MV-4-11 (cell line): ENCODE measurements at regions not wholly inside any gene's neighbourhood (a gene's known extent, or its start where the extent isn't known, plus 50 kb on each side); places are given as distances from the start of the nearest gene placed in this dataset.

ENCODE experiments used
- DNase-seq: peaks from one replicate; lab custom pipeline; 2025; lab: John Stamatoyannopoulos, UW

DNA sequence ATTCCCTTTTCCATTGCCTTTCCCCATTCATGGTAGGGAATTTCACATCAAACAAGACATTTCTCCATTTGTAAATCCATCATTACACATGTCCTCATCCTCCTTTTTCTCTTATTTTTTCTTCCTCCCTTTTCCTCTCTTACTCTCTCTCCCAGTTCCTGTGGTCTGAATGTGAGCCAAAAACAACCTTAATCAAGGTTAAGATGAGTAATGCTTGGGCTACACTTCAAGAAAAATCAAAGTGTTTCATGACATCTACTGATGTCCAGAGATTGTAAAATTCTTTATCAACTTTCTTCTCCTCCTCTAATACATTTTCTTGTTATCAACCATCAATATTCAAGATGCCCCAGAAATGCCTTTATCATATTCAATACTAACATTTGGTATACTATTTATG lies 172.5 kb upstream of the PRNP start:
- no peak for DNase-seq

DNA sequence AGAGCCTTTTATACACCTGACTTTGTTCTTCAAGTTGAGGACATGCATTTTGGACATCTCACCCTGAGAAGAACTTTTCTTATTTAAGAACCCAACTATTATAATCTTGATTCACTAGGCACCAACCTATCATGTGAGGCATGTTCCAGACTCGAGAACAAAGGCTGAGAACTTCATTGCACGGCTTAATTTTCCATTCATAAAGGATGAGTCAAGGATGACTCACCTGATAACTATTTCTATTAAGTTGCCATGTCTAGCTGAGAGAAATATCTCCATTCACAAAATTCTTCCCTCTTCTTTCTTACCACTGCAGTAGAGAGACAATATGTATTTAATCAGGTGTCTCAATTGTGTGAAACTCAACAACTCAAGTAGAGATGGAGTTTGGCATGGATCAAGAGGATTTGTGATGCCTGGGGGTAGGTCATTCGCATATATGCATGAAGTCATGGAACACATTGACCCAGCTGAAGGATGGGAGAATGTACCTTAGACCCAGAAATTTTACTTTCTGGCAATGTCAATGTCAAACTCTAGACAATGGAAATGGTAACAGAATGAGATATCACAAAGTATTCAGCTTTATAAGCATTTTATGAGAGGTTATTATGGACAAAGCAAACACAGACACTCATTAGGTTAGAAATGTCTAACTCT lies 173.2 kb upstream of the PRNP start:
- DNase-seq = no peak

DNA sequence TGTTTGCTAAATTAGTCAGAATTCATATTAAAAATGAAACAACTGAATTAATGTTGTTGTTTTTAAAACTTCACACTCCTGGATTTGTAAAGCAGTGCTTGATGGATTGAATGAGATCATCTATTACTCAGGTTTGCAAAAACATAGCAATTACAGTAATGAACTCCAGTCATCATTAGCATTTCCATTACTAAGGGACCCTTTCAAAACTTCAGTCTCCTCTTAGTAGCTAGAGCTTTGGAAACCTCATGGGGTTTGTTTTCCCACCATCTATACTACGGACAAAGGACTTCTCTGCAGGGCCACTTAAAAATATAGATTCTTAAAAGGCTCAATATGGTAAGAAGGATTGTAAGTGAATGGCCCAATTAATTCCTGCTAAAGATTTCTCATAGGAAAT lies 174.5 kb upstream of the PRNP start:
- DNase-seq = no peak

DNA sequence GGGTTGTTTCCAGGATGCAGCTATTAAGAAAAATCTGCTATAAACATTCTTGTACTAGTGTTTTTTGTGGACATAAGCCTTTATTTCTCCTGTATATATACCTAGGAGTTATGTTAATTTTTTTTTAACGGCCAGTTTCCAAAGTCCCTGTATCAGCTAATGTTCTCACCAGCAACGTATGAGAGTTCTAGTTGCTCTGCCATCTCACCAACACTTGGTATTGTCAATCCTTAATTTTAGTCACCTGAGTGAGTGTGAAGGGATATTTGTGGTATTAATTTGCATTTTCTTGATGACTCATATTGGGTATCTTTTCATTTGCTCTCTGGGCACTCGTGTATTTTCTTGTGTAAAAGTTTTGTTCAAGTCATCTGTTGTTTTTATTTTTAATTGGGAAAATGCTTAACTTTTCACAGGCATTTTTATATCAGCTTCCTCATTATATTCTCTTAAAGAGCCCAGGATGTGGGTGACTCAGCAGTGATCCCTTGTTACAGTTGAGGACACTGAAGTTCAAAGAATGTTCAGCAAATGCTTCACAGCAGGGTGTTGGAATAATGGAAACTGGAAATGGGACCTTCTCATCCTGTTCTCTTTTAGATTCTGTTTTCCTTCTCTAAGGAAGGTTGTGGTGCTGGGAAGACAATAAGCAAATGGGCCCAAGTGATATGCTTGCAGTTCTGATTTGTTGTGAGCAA lies 176.3 kb upstream of the PRNP start:
- DNase-seq = peak; percentile 29

DNA sequence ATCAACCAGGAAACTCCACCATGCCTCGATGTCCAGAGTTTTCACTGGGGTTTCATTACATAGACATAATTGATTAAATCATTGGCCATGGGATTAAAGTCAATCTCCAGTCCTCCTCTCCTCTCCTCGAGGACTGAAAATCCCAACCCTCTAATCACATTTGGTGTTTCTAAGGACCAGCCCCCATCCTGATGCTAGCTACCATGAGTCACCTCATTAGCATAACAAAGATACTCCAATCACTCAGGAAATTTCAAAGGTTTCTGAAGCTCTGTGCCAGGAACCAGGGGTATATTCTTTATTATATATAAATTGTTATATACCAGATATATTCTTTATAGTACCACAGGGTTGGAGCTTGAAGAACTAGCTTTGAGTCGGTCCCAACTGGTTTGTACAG lies 177.5 kb upstream of the PRNP start:
- no peak for DNase-seq

DNA sequence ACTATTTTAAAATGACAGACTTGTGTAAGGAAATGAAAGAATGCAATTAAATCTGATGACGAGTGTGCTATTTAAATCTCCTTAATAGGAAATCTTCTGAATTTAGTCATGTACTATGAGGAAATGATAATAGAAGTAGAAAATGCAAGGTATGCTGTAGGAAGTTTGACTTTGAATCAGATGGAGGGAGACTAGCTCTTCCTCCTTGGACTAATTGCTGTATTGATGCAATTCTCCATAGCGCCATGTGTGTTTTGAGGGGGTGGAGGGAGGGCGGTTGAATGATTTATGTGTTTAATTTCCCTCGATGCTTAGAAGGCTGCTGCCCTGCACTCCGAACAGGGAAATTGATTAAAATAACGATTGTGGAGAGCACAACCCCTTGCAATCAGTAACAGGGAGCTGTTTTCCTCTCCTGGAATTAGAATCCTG lies 179.0 kb upstream of the PRNP start:
- no peak for DNase-seq

DNA sequence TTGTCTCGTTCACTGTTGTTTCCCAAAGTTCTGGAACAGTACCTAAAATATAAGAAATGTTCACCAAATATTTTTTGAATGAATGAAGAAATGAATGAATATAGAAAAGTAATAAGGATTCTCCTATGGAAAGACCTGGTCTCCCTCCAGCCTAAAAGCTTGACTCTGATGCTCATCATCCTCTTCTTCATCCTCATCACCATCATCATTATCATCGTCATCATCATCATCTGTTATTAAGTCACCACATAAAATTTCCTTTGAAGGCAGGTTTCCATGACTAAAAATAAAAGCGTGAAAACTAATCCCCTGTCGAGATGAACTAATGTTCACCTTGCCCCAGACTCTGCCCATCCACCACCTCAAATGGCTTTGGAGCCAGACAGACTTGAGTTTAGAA lies 181.4 kb upstream of the PRNP start:
- no peak for DNase-seq

DNA sequence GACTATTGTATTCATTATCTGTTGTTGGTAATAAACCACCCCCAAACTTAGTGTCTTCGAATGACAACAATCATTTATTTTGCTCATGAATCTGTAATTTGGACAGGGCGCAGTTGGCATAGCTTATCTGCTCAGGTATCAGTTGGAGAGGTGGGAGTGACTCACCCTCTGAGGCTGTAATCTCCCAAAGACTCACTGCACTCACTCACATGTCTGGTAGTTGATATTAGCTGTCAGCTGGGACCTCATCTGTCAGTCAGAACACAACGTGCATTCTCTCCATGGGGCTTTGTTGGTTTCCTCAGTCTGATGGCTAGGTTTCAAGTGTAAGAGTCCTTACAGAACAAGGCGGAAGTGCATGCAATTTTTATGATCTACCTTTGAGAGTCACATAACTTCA lies 183.5 kb upstream of the PRNP start:
- no peak for DNase-seq

DNA sequence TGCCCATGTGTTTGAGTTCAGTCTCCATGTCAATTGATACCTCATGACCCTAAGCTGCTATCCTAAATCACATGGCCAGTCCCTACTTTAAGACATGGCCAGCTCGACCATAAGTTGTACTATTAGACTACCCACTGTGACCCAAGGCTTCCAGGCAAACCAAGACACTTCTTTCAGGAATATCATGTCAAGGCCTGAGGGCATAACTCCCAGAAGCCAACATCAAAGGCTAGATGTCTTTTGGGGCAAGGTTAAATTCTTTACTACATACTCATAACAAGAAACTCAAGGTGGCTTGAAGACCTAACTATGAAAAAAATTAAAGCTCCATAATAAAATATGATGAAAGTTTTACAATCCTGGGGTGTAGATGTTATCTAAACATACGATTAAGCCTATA lies 192.9 kb upstream of the PRNP start:
- no peak for DNase-seq

DNA sequence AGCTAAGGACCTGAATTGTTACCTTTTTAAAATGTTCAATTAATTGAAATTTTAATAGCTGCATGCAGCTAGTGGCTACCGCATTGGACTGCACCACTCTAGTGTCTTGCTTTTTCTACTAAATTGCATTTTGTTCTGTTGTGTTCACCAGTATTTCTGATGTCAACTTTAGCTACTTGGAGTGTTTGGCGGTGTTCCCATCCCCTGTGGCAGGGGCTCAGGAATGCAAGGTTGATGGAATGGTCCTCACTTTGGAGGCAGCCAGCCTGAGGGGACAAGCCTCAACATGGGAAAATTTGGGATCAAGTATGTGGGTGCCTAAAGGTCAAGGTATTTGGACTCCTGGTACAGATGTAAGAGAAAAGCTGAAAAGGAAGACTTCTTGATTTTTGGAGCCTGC lies 194.6 kb upstream of the PRNP start:
- DNase-seq = no peak

DNA sequence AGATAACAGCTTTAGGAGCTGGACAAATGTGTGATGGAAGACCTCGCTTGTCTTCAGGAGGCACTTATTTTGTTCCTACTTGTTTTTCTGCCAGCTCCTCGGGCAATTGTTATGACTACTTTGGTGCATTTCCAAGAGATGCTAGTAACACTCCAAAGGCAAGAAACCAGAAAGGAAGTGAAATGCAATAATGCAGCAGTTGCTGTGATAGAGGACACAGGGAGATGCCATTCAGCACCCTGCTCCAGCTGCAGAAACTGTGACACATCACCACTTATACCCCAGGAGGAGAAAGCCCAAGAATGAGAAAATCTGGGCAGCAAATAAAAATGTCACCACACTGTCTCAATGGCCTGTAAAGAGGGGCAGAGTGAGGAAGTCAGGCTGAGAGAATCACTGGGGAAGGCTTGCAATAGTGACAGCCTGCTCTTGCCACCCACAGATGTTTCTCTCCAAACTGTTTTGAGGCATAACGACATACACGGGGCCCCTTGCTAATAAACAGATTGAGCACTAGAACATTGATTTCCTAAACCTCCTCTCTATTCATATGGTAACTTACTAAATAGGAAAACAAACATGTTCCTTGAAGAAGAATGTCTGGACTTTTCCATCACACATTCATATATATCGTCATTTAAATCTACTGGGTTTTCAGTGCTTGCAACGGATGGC lies 195.5 kb upstream of the PRNP start:
- DNase-seq = peak; percentile 39

DNA sequence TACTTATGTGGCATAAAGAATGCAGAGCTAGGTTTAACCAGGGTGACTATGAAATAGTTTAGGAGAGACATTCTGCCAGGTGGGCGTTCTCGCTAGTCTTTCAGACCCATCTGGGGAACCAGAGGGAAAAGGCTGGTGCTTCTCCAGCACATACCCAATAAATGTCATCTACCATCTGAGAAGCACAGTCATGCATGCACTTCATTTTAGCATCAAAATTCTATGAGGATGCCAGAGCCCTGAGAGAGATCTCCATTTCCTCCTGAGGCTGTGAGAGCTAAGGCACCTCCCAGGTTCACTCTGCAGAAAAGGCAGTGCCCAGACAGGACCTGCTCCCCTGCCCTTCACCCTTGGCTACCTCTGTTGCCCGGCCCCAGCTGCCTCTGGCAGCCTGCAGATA lies 196.2 kb upstream of the PRNP start:
- DNase-seq = no peak

DNA sequence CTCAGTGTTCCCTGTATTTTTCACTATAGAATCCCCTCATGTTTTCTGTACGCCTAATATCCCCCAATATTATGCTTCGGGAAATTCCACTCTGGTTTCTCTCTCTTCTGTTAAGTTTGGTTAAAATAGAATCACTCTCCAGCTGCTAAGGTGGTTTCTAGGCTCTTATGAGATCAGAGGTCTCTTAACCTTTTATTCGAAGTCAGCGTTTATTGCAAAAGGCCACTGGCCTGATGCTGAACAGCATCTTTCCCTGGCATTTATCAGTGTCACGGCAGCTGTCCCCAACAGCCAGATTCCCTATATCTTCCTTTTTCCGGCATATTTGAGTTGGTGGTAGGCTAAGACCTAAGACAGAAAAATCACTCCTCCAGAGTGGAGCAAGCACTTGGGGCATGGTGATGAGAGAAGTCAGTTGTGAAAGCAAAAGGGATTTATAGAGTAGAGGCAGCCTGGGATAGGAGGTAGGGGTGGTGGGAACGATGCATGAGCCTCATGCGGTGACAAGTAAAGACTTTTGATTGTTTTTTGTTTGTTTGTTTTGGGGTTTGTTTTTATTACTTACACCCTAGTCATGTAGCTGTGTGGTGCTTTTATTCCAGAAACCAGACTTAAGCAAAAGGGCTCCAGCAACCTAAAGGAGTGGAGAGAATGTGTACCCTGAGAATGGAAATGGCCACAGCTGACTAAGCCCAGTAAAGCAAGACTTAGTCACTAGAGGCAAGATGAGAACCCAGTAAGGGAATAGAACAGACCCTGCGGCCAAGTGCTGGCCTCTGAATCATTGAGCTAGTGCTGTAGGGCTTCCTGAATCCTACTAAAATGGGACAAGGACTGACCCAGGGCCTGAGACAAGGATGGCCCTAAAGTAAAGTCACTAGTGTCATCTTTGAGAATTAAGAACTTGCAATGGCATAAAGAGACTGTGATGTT lies 197.6 kb upstream of the PRNP start:
- no peak for DNase-seq

DNA sequence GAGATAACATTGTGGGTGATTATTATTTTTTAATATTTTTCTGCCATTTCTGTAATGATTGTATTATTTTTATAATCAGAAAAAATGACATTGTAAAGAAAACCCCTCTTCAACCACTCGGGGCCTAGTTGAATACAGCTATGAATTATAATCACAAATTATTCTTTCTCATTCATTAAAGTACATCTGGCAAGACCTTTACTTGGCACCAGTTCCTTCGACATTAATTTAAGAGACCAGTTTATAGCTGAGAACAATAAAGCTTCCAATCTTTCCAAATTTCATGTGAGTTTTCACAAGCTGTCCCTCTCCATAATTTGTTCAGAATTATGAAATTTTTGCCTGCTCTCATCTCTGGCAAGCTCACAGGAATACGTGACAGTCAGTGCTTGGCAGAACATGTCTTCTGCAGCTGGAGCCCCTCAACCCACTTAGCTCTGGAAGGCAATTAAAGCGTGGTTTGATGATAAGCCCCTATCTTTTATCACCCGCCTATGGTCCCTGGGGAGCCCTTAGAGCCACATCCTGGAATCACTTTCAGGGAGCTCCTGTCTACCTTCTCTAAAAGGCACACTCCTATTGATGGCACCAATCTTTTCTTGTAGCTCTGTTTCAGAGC lies 201.8 kb upstream of the PRNP start:
- no peak for DNase-seq

DNA sequence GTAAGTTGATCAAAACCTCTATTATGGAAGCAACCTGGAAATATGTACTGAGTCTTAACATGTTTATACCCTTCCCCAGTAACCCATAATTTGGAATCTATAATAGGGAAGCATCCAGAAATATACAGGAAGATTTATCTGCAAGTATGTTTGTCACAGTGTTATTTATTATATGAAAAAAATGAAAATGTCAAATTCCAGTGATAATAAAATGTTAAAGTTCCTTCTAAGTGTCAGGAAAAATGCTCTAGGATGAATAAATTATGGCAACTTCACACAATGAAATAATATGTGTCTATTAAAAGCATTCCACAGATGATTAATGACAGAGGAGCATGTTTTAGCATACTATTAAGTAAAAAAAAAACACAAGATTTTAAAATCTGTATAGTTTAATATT lies 202.3 kb upstream of the PRNP start:
- no peak for DNase-seq

DNA sequence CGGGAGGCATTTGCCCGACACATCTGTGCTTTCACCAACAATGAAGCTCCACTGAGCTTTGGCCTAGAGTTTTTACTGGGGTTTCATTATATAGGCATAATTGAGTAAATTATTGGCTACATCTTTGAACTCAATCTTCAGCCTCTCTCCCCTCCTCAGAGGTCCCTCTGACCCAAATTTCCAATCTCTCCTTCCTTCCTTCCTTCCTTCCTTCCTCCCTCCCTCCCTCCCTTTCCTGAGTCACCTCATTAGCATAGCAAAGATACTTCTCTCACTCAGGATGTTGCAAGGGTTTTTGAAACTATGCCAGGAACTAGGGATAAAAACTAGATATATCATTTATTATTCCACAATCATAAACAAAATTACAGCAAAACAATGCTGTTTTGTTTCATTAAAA lies 202.8 kb upstream of the PRNP start:
- DNase-seq = no peak

DNA sequence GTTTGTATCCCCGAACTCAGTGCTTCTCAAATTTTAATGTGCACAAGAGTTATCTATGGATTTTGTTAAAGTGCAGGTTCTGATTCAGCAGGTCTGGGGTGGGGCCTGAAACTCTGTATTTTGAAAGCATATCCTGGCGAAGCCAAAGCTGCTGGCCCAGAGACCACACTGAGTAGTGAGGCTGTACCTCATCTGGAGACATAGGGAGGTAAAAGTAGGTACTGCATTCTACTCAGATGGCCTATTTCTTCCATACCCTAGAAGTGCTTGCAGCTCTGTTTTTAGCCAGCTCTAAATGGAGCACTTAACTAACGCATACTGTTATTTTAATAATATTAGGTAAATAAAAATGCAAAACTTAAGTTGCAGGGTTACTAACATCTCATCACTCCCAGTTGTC lies 206.2 kb upstream of the PRNP start:
- DNase-seq = no peak

DNA sequence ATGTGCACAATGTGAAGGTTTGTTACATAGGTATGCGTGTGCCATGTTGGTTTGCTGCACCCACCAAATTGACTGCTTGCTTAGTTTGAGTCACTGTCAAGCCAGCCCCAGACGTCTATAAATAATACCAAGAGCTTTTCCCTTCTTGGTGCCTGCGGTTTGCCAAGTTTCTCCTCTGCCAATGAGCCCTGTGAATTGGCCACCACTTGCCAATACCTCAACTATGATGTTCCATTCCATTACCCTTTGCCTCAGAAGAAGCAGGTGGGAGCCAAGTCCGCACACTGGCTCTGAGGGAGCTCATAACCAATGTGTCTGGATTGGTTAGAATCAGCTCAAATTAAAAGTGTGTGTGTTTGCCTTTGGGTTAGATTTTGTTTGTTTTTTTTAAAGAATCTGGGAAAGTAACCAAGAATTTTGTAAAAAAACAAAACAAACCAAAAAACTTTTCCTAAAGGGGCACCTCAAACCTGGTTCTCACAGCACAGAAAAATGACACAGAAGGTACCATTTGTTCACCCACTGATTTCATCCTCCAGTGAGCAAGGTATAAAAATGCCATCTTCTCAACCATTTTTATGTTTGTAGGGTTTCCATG lies 209.3 kb upstream of the PRNP start:
- DNase-seq = no peak

DNA sequence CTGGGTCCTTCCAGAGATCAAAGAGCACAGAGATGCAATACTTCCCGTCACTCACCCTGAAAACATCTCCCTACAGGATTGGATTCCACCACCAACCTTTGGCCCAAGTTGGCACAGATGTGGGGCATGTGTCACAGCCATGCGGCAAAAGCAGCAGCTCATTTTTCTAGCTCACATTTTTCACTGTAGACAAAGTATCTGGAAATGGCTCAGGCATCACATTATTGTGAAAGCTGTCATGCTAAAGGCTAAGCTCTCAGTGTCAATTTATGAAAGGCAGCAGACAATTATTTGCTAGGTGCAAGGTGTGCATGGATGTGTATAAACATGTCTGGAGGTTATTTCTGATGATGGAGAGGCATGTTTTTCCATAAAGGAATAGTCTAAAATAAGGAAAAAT lies 213.3 kb upstream of the PRNP start:
- DNase-seq = no peak

DNA sequence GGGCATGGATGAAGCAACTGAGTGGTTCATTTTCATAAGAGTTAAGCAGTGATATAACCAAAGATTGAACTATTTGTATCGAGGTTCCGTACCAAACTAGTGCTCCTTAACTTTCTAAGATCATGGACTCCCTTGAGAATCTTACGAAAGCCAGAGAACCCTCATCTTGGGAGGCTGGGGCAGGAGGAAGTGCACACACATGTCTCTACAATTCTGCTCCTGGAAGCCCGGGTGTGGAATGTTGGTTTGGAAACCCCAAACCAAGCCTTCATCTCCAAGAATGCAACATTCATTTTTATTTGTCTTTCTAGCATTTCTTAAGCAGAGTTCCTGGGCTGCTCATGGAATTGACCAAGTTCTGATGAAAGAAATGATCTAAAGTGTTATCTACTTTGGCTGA lies 215.0 kb upstream of the PRNP start:
- DNase-seq = no peak

DNA sequence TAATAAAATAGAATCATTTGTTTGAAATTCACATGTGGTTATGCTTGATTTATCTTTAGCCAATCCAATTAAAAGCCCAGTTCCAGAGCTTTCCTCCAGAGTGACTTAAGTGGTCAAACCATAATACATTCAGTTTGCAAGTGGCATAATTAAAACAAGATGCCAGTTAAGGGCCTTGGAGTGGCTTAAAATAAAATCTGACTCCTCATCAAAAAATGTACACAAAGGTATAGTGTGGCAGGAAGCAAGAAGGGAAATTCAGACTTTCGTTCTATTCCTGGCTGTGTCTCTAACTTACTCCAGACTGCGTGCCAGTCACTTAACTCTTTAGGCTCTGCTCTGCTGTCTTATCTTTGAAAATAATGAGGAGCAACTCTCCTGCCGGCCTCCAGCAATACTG lies 215.9 kb upstream of the PRNP start:
- DNase-seq = no peak

DNA sequence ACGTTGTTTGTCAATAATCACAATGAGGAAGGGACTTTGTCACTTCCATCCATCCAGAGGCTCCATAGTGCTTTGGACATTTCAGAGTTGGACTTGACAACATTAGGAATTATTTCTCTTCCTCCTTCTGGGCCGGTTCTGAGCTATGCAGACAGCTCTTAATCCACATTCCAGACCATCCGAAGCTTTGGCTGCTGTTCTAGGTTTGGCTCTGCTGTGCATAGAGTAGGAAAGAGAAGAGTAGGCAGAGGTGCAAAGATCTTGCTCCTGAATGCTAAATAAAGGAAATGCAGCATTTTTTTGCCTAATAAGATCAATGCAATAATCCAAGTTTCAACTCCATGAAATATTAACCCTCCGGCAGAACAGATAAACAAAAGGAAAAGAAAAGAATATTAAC lies 216.3 kb upstream of the PRNP start:
- no peak for DNase-seq
